GM21515 (cell line): ENCODE measurements at regions not wholly inside any gene's neighbourhood (a gene's known extent, or its start where the extent isn't known, plus 50 kb on each side); places are given as distances from the start of the nearest gene placed in this dataset.

Experiments
- ATAC-seq: cut with Tn5 transposase; IDR thresholded peaks from one replicate; pipeline ENCODE4 v1.9.1; 2021; ENCODE audit not compliant: unreplicated experiment

- ATAC-seq, result no peak
Observed at GRCh38 chr1:218967254-218967653, 206.4 kb upstream of the LYPLAL1 start.

- no peak for ATAC-seq
Observed at GRCh38 chr1:218967836-218968235, 205.8 kb upstream of the LYPLAL1 start.

- no peak for ATAC-seq
Observed at GRCh38 chr1:218969006-218969405, 204.7 kb upstream of the LYPLAL1 start.

- ATAC-seq, result no peak
Observed at GRCh38 chr1:218970397-218970990, 203.2 kb upstream of the LYPLAL1 start.

GRCh38 chr1:218971156-218971555, 202.5 kb upstream of the LYPLAL1 start:
- ATAC-seq, result no peak

- no peak for ATAC-seq
Observed at GRCh38 chr1:218980881-218981280, 192.8 kb upstream of the LYPLAL1 start.

GRCh38 chr1:218982482-218982881, 191.2 kb upstream of the LYPLAL1 start:
- no peak for ATAC-seq

GRCh38 chr1:218983433-218983832, 190.2 kb upstream of the LYPLAL1 start:
- ATAC-seq, result no peak

- ATAC-seq, result no peak
Observed at GRCh38 chr1:218983848-218984247, 189.8 kb upstream of the LYPLAL1 start.

- ATAC-seq, result no peak
Observed at GRCh38 chr1:218985424-218985984, 188.2 kb upstream of the LYPLAL1 start.

GRCh38 chr1:218986816-218987215, 186.9 kb upstream of the LYPLAL1 start:
- ATAC-seq, result no peak

GRCh38 chr1:218990019-218990418, 183.7 kb upstream of the LYPLAL1 start:
- ATAC-seq, result no peak

- ATAC-seq, result no peak
Observed at GRCh38 chr1:218991089-218991488, 182.6 kb upstream of the LYPLAL1 start.

GRCh38 chr1:218994615-218995014, 179.1 kb upstream of the LYPLAL1 start:
- ATAC-seq, result no peak

GRCh38 chr1:218995091-218995665, 178.5 kb upstream of the LYPLAL1 start:
- no peak for ATAC-seq

GRCh38 chr1:218996362-218996761, 177.3 kb upstream of the LYPLAL1 start:
- ATAC-seq, result no peak

- ATAC-seq, result no peak
Observed at GRCh38 chr1:219000005-219000404, 173.7 kb upstream of the LYPLAL1 start.

GRCh38 chr1:219000631-219001030, 173.0 kb upstream of the LYPLAL1 start:
- ATAC-seq, result no peak

GRCh38 chr1:219010720-219011119, 163.0 kb upstream of the LYPLAL1 start:
- no peak for ATAC-seq

GRCh38 chr1:219020386-219020785, 153.3 kb upstream of the LYPLAL1 start:
- ATAC-seq, result no peak

GRCh38 chr1:219020846-219021245, 152.8 kb upstream of the LYPLAL1 start:
- no peak for ATAC-seq

- ATAC-seq, result no peak
Observed at GRCh38 chr1:219027146-219027673, 146.5 kb upstream of the LYPLAL1 start.

GRCh38 chr1:219031809-219032208, 141.9 kb upstream of the LYPLAL1 start:
- no peak for ATAC-seq
